A549 (cell line): ENCODE measurements at regions not wholly inside any gene's neighbourhood (a gene's known extent, or its start where the extent isn't known, plus 50 kb on each side); places are given as distances from the start of the nearest gene placed in this dataset.

ENCODE experiments used
- ATAC-seq, 2 experiments: fragments of 200-7000 bp in 1 of 2; fragments of >200 bp in 1 of 2; cut with Nextera tagmentation in 1 of 2; cut with Tn5 transposase in 1 of 2; 3 replicates each; pipeline versions ENCODE4 v1.8.0 to v1.9.1; 2018 to 2020; ENCODE audit warnings: mild to moderate bottlenecking in 1 of 2, moderate library complexity in 1 of 2
- CTCF ChIA-PET: fragments of 300-600 bp; sonication (Branson Sonifier 250); formaldehyde crosslinking; extraction: SDS; loops from one replicate; lab custom pipeline; 2021; ENCODE audit warnings: antibody characterized with exemption, inconsistent platforms; lab: Yijun Ruan, JAX
- POLR2A ChIA-PET: fragments of 350-600 bp; formaldehyde crosslinking; extraction: SDS; loops from one replicate; lab custom pipeline; 2021; ENCODE audit warnings: antibody characterized with exemption, inconsistent platforms; lab: Yijun Ruan, JAX
- DNase-seq, 2 experiments: peaks; one replicate each; pipeline versions ENCODE4 v3.0.0 to v3.0.0-alpha.2; 2011 to 2016; ENCODE audit warnings: low read depth in 1 of 2, low spot score in 1 of 2
- FAIRE-seq: peaks from 2 replicates; lab custom pipeline; 2011; peaks lifted over from hg19 to GRCh38; lab: Jason Lieb, UNC
- H3K27ac ChIP-seq, 2 experiments: fragments of >200 bp; sonication (Bioruptor Twin); formaldehyde crosslinking; 3 replicates each; pipeline ENCODE4 v1.5.1; 2016 to 2017
- H3K4me1 ChIP-seq: fragments of >200 bp; sonication (Bioruptor Twin); formaldehyde crosslinking; 3 replicates; pipeline ENCODE4 v1.6.1; 2016
- H3K4me2 ChIP-seq: fragments of >200 bp; sonication (Bioruptor Twin); formaldehyde crosslinking; 3 replicates; pipeline ENCODE4 v1.6.1; 2016
- H3K4me3 ChIP-seq: fragments of >200 bp; sonication (Bioruptor Twin); formaldehyde crosslinking; 3 replicates; pipeline ENCODE4 v1.5.1; 2016
- H3K9me3 ChIP-seq: fragments of >200 bp; sonication (Bioruptor Twin); formaldehyde crosslinking; 3 replicates; pipeline ENCODE4 v1.6.1; 2016
- BHLHE40 ChIP-seq: IDR thresholded peaks from 2 replicates; pipeline ENCODE4 v1.6.1; 2012; ENCODE audit warnings: low read depth, low read length, inconsistent platforms
- CBX2 ChIP-seq: fragments of 200-600 bp; sonication (generic); IDR thresholded peaks from 2 replicates; pipeline ENCODE4 v1.6.1; 2016; ENCODE audit warnings: low read depth, mild to moderate bottlenecking, borderline replicate concordance
- CHD4 ChIP-seq: fragments of 200-600 bp; sonication (generic); IDR thresholded peaks from 2 replicates; pipeline ENCODE4 v1.6.1; 2016; ENCODE audit warnings: antibody characterized with exemption, mild to moderate bottlenecking, borderline replicate concordance
- EHF ChIP-seq: fragments of 250-450 bp; sonication (Bioruptor Pico); IDR thresholded peaks from 2 replicates; pipeline ENCODE4 v1.5.0; 2020; ENCODE audit warnings: mild to moderate bottlenecking
- EHMT2 ChIP-seq: fragments of 200-600 bp; sonication (generic); IDR thresholded peaks from 2 replicates; pipeline ENCODE4 v1.6.1; 2016; ENCODE audit warnings: antibody characterized with exemption, low read depth, mild to moderate bottlenecking, moderate library complexity
- ESRRA ChIP-seq: fragments of 150-350 bp; IDR thresholded peaks from 2 replicates; pipeline ENCODE4 v1.6.1; 2014; ENCODE audit warnings: mild to moderate bottlenecking, low read length, borderline replicate concordance
- FOXS1 ChIP-seq: fragments of 250-450 bp; sonication (Bioruptor Pico); IDR thresholded peaks from 2 replicates; pipeline ENCODE4 v1.5.0; 2020; ENCODE audit warnings: mild to moderate bottlenecking, moderate library complexity
- HDAC2 ChIP-seq: fragments of 200-600 bp; sonication (generic); IDR thresholded peaks from 2 replicates; pipeline ENCODE4 v1.6.1; 2016
- HOXB13 ChIP-seq: fragments of 250-450 bp; sonication (Bioruptor Pico); IDR thresholded peaks from 2 replicates; pipeline ENCODE4 v1.5.0; 2020; ENCODE audit warnings: low read depth, mild to moderate bottlenecking, moderate library complexity
- JUNB ChIP-seq: fragments of >200 bp; sonication (Bioruptor Twin); formaldehyde crosslinking; IDR thresholded peaks from 2 replicates; pipeline ENCODE4 v1.6.1; 2016
- KDM1A ChIP-seq: fragments of 200-600 bp; sonication (generic); IDR thresholded peaks from 2 replicates; pipeline ENCODE4 v1.6.1; 2016; ENCODE audit warnings: low read depth, mild to moderate bottlenecking
- NFE2L2 ChIP-seq: fragments of 150-350 bp; conservative IDR thresholded peaks from 2 replicates; pipeline ENCODE4 v1.6.1; 2014; ENCODE audit warnings: low read length
- PHF8 ChIP-seq: fragments of 200-600 bp; sonication (generic); IDR thresholded peaks from 2 replicates; pipeline ENCODE4 v1.6.1; 2016; ENCODE audit warnings: low read depth, mild to moderate bottlenecking, antibody characterized with exemption, moderate library complexity, borderline replicate concordance
- POLR2A ChIP-seq: IDR thresholded peaks from 2 replicates; pipeline ENCODE4 v1.6.1; 2012; ENCODE audit warnings: mild to moderate bottlenecking, low read length
- RAD21 ChIP-seq, 2 experiments: fragments of >200 bp in 1 of 2; sonication (Bioruptor Twin) in 1 of 2; formaldehyde crosslinking in 1 of 2; IDR thresholded peaks in 1 of 2; conservative IDR thresholded peaks in 1 of 2; 2 replicates in 1 of 2; 3 replicates in 1 of 2; pipeline ENCODE4 v1.6.1; 2012 to 2018; ENCODE audit warnings: inconsistent platforms in 1 of 2
- RARB ChIP-seq: fragments of 250-450 bp; sonication (Bioruptor Pico); IDR thresholded peaks from 2 replicates; pipeline ENCODE4 v1.8.0; 2021; ENCODE audit warnings: mild to moderate bottlenecking, moderate library complexity
- RFX5 ChIP-seq: fragments of 450-650 bp; IDR thresholded peaks from 2 replicates; pipeline ENCODE4 v1.7.1; 2014; ENCODE audit warnings: antibody characterized with exemption, mild to moderate bottlenecking, moderate library complexity
- TFCP2L1 ChIP-seq: fragments of 250-450 bp; sonication (Bioruptor Pico); IDR thresholded peaks from 2 replicates; pipeline ENCODE4 v1.5.0; 2021; ENCODE audit warnings: mild to moderate bottlenecking
- TP53 ChIP-seq: fragments of 250-450 bp; sonication (Bioruptor Pico); IDR thresholded peaks from 2 replicates; pipeline ENCODE4 v1.5.0; 2021; ENCODE audit warnings: mild to moderate bottlenecking, moderate library complexity
- ZC3H11A ChIP-seq: fragments of 450-650 bp; IDR thresholded peaks from 2 replicates; pipeline ENCODE4 v1.6.1; 2014; ENCODE audit warnings: antibody characterized with exemption, mild to moderate bottlenecking
- ZNF302 ChIP-seq: fragments of 250-450 bp; sonication (Bioruptor Pico); IDR thresholded peaks from 2 replicates; pipeline ENCODE4 v1.9.0; 2021; ENCODE audit warnings: inconsistent platforms, mild to moderate bottlenecking, moderate library complexity
- WGBS: methylation state at CpG from one replicate; pipeline ENCODE4 v1.1.6; 2017; ENCODE audit errors: missing lambda C conversion rate; 5-methylcytosine and 5-hydroxymethylcytosine counted together
- TF ChIP-seq, protein P1 (sequence below): IDR thresholded peaks from 2 replicates; pipeline ENCODE4 v1.6.1; 2012
- TF ChIP-seq, protein P2 (sequence below): fragments of 250-450 bp; sonication (Bioruptor Pico); IDR thresholded peaks from 2 replicates; pipeline ENCODE4 v1.5.0; 2021; ENCODE audit warnings: mild to moderate bottlenecking, moderate library complexity, borderline replicate concordance
- TF ChIP-seq, protein P3 (sequence below): fragments of 250-450 bp; sonication (Bioruptor Pico); IDR thresholded peaks from 2 replicates; pipeline ENCODE4 v1.5.0; 2020; ENCODE audit warnings: low read depth, mild to moderate bottlenecking, moderate library complexity
- TF ChIP-seq, protein P4 (sequence below): IDR thresholded peaks from 2 replicates; pipeline ENCODE4 v1.6.1; 2012

DNA sequence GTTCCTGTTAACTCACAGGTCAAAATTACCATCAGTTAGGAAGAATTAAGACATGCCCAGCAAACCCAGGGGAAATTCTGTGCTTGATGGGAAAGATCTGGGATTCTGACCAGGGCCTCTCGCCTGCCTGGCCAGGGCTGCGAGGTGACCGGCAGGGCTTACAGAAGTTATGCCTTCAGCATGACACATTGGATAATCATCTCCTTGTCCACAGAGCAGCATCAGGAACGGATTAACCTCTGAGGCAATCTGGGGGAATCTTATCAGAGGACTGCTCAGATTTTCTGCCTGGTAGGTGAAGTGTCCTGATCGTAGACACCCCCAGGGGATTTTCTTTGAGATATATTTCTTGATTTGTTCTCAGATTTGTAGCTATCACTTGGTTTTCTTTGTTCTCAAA lies 172.5 kb downstream of the HS3ST3A1 start:
- CTCF ChIA-PET: interaction anchor here (0.9 to 1.0 kb wide), 2 partner anchors 10 to 91 kb away, joined by 3 read pairs; no protein-coding TSS in a partner anchor
- no peak for FAIRE-seq
- peak overlapping the region in 1 of 2 experiments; percentile 47; a peak in 2 of 6 replicates for H3K27ac ChIP-seq
- H3K9me3 ChIP-seq: no peaks in the 10 kb centered on the region
- WGBS: 14% methylated on average over 5 of the region's 5 CpGs
- ATAC-seq: peak; percentile 39 to 87; a peak in 4 of 6 replicates
- H3K4me2 ChIP-seq: no peak overlapping the region
- H3K4me3 ChIP-seq: no peak overlapping the region
- 0 out of 3 replicates have a peak, but pooled peaks cover 6% of the 10 kb centered on the region for H3K4me1 ChIP-seq
- DNase-seq: no peak
- no peak for TF ChIP-seq HOXB13 (CRISPR knock-in tag)
- TF ChIP-seq, protein P1, sequence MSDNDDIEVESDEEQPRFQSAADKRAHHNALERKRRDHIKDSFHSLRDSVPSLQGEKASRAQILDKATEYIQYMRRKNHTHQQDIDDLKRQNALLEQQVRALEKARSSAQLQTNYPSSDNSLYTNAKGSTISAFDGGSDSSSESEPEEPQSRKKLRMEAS: no peak
- TF ChIP-seq, all 56 proteins: peak for 0
- POLR2A ChIA-PET: no interaction called here

DNA sequence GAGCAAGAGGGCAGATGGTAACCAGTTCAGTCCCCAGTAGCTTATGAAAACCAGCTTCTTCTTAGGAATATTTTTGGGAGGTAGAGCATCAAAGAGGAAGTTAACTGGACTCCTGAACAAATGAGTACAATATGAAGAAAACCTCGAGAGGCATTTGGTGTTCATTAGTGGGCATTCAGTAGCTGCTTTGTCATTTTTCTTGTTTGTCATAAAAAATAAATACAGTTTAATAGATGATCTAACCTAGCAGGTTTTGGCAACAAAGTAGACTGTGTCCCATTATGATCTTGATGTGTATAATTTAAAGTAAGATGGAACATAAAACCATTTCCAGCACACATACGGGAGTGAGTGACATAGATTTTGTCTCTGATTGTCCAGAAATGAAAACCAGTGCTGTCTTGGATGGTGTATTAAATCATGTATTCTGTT lies 173.1 kb downstream of the HS3ST3A1 start:
- no peak overlapping the region for H3K4me2 ChIP-seq
- CTCF ChIA-PET: interaction anchor here (1.0 kb wide), 1 partner anchor 91 kb away, joined by 3 read pairs; no protein-coding TSS in a partner anchor
- no peaks in the 10 kb centered on the region for H3K9me3 ChIP-seq
- WGBS: 30% methylated on average over 2 of the region's 2 CpGs
- no peak for DNase-seq
- TF ChIP-seq CBX2 (no peak), RARB (CRISPR knock-in tag) (no peak)
- no peak overlapping the region for H3K27ac ChIP-seq
- POLR2A ChIA-PET: no interaction called here
- ATAC-seq: no peak
- no peak for FAIRE-seq
- H3K4me3 ChIP-seq: no peak overlapping the region
- H3K4me1 ChIP-seq: 0 out of 3 replicates have a peak, but pooled peaks cover 6% of the 10 kb centered on the region

DNA sequence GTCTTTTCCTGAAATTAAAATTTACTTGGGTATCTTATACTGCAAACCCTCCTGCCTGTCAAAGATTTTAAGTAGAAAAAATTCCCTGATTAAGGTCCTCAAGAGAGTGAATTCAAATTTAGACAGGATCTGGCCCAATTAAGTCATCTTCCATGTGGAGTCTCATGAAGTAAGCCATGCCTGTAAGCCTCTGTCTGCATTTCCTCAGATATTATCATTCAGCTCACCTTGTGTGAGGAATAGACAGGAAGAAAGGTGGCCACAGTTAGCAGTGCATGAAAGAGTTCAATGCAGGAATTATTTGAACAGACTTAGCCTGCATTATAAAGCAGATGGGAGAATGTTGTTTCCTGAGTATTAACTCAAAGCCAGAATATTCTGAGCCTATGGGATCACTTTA lies 174.7 kb downstream of the HS3ST3A1 start:
- H3K4me1 ChIP-seq: 0 out of 3 replicates have a peak, but pooled peaks cover 6% of the 10 kb centered on the region
- no peak overlapping the region for H3K27ac ChIP-seq
- no peak overlapping the region for H3K4me2 ChIP-seq
- H3K4me3 ChIP-seq: no peak overlapping the region
- no peak for FAIRE-seq
- no peak for DNase-seq
- TF ChIP-seq ESRRA (no peak), POLR2A (no peak), NFE2L2 (no peak), HDAC2 (no peak), JUNB (no peak), RFX5 (no peak), BHLHE40 (no peak), FOXS1 (CRISPR knock-in tag) (no peak)
- TF ChIP-seq, protein P2, sequence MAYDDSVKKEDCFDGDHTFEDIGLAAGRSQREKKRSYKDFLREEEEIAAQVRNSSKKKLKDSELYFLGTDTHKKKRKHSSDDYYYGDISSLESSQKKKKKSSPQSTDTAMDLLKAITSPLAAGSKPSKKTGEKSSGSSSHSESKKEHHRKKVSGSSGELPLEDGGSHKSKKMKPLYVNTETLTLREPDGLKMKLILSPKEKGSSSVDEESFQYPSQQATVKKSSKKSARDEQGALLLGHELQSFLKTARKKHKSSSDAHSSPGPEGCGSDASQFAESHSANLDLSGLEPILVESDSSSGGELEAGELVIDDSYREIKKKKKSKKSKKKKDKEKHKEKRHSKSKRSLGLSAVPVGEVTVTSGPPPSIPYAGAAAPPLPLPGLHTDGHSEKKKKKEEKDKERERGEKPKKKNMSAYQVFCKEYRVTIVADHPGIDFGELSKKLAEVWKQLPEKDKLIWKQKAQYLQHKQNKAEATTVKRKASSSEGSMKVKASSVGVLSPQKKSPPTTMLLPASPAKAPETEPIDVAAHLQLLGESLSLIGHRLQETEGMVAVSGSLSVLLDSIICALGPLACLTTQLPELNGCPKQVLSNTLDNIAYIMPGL (CRISPR knock-in tag): no peak
- TF ChIP-seq, protein P3, sequence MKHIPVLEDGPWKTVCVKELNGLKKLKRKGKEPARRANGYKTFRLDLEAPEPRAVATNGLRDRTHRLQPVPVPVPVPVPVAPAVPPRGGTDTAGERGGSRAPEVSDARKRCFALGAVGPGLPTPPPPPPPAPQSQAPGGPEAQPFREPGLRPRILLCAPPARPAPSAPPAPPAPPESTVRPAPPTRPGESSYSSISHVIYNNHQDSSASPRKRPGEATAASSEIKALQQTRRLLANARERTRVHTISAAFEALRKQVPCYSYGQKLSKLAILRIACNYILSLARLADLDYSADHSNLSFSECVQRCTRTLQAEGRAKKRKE (CRISPR knock-in tag): no peak
- POLR2A ChIA-PET: no interaction called here
- no peak for ATAC-seq
- CTCF ChIA-PET: no interaction called here
- peaks cover 3% of the 10 kb centered on the region; the same call in 1 of the 3 replicates for H3K9me3 ChIP-seq

DNA sequence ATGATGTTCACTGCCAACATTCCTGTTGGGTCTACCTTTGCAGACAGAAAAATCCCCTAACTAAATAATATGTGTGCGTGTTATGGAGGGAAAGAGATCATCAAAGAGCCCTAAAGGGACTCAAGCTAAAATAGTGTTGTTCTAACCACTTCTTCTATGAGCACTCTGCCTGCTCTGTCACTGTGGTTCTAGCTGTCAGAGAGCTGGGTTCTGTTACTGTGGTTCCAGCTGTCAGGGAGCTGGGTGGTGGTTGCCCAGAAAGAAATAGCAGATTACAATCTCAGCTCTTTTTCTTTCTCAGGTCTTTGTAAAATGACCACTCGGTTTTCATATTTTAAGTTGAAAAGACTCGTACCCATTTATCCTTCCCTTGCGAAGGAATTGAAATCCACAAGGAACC lies 176.3 kb downstream of the HS3ST3A1 start:
- FAIRE-seq (no peak), DNase-seq (no peak), ATAC-seq (no peak)
- Histone ChIP-seq H3K4me2 (no peak overlapping the region), H3K9me3 (peaks cover 7% of the 10 kb centered on the region; the same call in 1 of the 3 replicates), H3K27ac (no peak overlapping the region), H3K4me1 (peaks cover 16% of the 10 kb centered on the region), H3K4me3 (no peak overlapping the region)
- 37% methylated on average over 4 of the region's 4 CpGs for WGBS
- POLR2A ChIA-PET: no interaction called here
- TF ChIP-seq TFCP2L1 (CRISPR knock-in tag) (no peak), ZNF302 (CRISPR knock-in tag) (no peak), HOXB13 (CRISPR knock-in tag) (no peak), FOXS1 (CRISPR knock-in tag) (no peak), EHMT2 (no peak), TP53 (CRISPR knock-in tag) (no peak), RAD21 (conservative IDR thresholded peaks at IDR 0.05 in 1 of 2, IDR thresholded peaks at IDR 0.05 in 1 of 2) (no peak), ZC3H11A (no peak), NFE2L2 (no peak), EHF (CRISPR knock-in tag) (no peak), KDM1A (no peak), POLR2A (no peak), PHF8 (no peak), CHD4 (no peak)
- TF ChIP-seq, protein P4, sequence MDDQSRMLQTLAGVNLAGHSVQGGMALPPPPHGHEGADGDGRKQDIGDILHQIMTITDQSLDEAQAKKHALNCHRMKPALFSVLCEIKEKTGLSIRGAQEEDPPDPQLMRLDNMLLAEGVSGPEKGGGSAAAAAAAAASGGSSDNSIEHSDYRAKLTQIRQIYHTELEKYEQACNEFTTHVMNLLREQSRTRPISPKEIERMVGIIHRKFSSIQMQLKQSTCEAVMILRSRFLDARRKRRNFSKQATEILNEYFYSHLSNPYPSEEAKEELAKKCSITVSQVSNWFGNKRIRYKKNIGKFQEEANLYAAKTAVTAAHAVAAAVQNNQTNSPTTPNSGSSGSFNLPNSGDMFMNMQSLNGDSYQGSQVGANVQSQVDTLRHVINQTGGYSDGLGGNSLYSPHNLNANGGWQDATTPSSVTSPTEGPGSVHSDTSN: no peak
- TF ChIP-seq, protein P1: no peak
- CTCF ChIA-PET: no interaction called here
